Erythroblast (primary cell): ENCODE measurements at regions not wholly inside any gene's neighbourhood (a gene's known extent, or its start where the extent isn't known, plus 50 kb on each side); places are given as distances from the start of the nearest gene placed in this dataset.

Experiments
- GATA1 ChIP-seq: IDR thresholded peaks from 2 replicates; pipeline ENCODE4 v1.6.1; 2011; ENCODE audit warnings: low read depth, mild to moderate bottlenecking, control low read depth, low read length, moderate library complexity
- POLR2A ChIP-seq: IDR thresholded peaks from 2 replicates; pipeline ENCODE4 v1.6.1; 2011; ENCODE audit warnings: mild to moderate bottlenecking, low read length

GRCh38 chr16:35792516-35793285 lies 2333.3 kb downstream of the TP53TG3F start:
- TF ChIP-seq POLR2A (no peak), GATA1 (no peak)
